GM19372 (cell line): ENCODE measurements at regions not wholly inside any gene's neighbourhood (a gene's known extent, or its start where the extent isn't known, plus 50 kb on each side); places are given as distances from the start of the nearest gene placed in this dataset.

Experiments
- ATAC-seq: cut with Tn5 transposase; IDR thresholded peaks from one replicate; pipeline ENCODE4 v1.9.1; 2021; ENCODE audit warnings: mild to moderate bottlenecking, low read depth, moderate library complexity; ENCODE audit not compliant: unreplicated experiment

DNA sequence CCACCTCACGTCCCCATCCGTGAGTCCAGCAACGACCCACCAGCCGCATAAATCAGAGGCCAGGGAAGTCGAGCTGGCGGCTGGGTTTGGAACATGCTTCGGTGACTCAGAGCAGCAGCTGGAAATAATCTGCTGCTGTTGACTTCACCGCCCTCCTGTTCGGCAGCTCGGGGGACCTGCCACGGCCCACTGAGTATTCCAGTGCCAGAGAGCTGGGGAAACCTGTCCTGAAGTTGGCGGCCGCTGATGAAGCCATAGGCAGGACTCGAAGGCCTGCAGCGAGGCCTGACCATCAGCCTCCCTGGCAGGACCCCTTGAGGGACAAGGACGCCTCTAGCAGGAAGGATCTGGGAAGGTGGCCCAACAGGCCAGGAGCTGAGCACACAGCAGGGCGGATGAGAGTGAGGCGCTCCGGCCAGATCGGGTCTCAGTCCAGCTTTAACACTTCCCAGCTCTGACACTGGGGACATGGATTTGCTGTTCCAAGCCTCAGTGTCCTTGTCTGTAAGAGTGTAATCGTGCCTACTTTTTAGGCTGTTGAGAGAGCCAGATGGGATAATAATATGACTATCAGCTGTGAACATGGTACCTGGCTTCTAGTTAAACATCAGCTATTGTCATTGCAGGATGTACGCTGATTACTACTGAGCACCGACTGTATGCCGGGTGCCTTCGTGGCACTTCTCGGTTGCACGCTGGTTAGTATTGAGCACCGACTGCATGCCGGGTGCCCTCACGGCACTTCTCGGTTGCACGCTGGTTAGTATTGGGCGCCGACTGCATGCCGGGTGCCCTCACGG lies 50.4 kb upstream of the CIBAR2 start:
- no peak for ATAC-seq

DNA sequence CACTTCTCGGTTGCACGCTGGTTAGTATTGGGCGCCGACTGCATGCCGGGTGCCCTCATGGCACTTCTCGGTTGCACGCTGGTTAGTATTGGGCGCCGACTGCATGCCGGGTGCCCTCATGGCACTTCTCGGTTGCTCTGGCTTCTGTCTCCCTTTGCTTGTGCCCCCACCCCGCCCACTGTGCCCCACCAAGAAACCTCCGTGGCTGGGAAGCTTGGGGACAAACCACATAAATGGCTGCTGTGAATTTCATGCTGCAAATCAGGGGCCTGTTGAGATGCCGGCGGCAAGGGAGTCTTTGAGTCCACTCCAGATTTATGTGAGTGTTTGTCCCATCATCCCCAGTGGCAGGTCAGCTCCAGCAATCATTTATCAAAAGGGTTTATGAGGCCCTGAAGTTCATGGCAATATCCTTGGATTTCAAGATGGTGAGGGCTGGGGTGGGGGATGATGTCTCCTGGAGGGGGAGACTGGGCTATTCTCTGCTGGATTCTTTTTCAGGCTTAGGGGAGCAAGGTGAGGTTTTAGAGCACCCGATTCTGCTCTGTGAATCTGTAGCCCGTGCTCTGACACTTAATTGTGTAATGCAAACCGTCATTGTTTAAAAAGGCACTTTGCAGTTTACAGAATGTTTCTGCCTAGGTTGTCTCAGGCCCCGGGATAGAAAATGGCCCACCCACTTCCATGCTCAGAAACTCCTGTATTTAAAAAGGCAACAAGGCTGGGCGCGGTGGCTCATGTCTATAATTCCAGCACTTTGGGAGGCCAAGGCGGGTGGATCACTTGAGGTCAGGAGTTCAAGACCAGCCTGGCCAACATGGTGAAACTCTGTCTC lies 51.2 kb upstream of the CIBAR2 start:
- no peak for ATAC-seq

GRCh38 chr16:85164431-85164830 lies 52.2 kb upstream of the CIBAR2 start:
- no peak for ATAC-seq

DNA sequence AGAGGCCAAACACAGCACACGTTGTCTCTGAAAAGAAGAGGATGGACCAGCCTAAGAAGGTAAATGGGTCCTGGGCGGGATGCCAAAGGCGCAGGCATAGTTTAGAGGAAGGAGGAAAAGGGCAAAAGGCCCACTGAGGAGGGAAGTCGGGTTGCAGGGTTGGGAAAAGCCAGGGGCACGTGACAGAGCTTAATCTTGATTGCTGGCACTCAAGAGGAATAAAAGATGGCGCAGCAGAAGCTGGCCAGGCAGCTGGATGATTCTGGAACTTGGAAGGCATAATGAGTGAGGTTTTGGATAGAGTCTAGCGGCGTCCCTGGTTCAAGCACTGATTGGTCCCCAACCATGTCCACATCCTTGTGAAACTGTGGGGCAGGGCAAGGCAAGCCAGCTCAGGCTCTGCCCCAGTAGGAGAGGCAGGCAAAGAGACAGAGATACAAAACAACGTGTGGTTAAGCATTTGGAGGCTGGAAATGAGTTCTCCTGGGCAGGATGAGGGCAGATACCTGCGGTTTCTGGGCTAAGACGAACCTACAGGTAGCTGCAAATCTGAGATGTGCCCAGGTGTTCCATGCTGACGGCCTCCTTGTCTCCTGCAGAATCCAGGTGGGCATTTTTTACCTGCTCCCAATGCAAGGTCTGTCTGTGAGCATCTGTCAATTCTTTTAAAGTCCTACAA lies 52.7 kb upstream of the CIBAR2 start:
- no peak for ATAC-seq

GRCh38 chr16:85165781-85166180 lies 53.5 kb upstream of the CIBAR2 start:
- no peak for ATAC-seq

DNA sequence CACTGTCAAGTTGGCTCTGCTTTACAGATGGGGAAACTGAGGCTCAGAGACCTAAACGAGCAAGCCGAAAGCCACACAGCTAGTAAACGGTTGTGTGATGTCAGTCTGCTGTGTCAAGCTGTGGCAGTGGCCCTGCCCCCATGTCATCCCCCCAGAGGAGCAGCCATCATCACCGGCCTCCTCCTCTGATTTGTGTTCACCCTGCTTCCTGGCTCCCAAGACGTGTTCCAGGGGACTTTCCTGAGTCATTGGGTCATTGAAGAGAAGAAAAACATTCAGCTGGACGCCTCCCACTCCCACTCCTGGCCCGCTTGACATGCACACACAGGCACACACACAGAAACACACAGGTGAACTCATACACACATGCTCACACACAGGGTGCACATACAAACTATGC lies 54.0 kb upstream of the CIBAR2 start:
- no peak for ATAC-seq

GRCh38 chr16:85166699-85167588 lies 54.7 kb upstream of the CIBAR2 start:
- no peak for ATAC-seq

DNA sequence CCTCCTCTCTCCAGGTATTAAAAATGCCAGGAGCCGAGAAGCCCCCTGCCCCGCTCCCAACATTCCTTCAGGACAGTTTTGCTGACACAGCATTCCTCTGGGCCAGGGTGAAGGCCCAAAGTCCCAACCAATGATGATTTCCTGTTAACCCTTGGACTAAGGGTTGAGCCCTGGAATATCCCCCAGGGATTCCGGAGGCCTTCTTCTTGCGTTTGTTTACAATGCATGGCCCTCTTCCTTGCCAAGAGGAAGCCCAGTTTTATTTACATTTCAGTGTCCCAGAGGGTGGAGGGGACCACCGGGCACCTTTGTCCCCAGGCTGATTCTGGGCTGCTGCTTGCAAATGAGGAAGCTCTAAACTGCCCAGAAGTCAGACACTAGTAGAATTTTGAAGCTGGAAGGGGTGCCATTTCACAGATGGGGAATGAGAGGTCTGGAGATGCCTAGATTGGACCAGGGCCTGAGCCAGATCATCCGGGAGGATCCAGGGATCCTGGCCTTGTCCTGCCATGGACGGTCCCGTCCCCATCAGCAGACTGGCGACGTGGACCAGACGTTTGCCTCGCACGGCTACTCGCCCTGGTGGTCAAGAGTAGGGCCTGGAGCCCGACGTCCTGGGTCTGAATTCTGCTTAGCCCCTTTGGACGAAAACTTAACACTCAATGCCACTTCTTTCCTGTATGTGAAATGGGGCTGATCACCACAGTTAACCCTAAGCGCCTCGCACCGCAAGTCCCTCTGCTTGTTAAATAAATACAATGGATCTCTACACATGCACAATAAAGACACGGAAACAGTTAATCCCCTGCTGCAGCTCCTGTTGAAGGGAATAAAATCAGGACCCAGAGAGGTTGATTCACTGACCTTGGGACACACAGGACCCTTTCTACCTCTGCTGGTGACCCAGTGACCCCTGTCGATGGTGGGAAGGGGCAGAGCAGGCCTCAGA lies 55.6 kb upstream of the CIBAR2 start:
- no peak for ATAC-seq

DNA sequence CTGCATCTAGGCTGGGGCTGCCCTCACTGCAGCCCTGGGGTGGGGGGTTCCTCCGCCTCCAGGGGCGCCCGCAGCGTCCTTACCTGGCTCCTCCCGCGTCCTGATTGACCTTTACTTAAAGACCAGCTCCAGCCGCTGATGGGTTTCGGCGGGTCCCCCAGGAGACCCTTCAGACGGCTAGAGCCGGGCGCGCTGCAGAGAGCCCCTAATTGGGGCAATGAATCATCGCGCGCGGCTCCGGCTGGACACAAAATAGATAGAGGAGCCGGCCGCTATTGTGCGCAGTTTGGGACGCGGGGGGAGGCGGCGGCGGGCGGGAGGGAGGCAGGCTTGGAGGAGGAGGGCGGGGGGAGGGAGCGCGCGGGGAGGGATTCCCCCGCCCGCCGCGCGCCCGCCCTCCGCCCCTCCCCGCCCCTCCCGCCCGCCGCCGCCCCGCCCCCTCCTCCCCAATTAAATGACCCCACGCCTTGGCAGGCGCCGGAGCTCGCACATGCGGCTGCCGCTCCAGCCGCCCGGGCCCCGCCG lies 56.5 kb upstream of the CIBAR2 start:
- no peak for ATAC-seq

DNA sequence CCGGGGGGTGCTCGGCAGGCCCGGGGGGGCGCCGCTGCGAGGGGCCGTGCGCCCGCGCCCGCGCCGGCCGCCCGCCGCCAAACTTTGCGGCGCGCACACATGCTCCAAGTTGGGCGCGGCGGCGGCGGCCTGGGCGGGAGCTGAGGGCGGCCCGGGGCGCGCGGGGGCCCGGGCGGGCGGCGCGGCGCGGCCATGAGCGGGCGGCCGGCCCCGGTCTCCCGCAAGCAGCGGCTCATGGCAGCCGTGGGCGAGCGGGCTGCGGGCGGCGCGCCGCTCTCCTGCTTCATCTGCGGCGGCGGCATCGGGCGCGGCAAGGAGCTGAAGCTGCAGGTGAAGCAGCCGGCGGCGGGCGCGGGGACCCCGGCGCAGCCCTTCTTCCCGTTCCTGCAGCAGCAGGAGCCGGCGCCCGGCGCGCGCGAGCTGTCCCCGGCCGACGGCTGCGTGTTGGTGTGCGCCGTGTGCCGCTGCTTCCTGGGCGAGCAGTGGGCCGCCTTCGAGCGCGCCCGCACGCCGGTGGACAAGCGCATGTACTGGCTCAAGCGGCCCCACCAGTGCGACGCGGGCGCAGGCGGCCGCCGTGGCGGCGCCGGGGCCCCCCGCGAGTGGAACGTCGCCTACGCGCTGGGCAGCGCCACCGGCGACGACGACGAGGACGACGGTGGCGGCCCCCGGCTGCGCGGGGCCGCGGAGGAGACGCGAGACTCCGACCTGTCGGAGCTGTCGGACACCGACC lies 57.2 kb upstream of the CIBAR2 start:
- no peak for ATAC-seq

- ATAC-seq, result no peak
Measured at GRCh38 chr16:85170066-85170491, 57.8 kb upstream of the CIBAR2 start.

DNA sequence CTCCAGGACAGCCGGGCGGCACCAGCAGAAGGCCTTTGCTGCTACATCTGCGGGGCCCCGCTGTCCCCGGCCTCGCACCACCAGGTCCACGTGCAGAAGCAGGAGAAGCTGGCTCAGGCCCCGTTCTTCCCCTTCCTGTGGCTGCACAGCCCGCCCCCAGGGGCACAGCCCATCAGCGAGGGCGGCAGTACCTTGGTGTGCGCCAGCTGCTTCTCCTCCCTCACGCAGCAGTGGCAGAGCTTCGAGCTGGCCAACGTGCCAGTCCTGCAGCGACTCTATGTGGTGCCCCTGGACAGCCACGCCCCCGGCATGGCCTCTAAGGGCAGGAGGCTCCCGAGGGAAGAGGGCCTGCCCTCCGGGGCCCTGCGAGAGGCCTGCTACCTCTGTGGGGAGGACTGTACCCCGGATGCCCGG lies 58.3 kb upstream of the CIBAR2 start:
- no peak for ATAC-seq

DNA sequence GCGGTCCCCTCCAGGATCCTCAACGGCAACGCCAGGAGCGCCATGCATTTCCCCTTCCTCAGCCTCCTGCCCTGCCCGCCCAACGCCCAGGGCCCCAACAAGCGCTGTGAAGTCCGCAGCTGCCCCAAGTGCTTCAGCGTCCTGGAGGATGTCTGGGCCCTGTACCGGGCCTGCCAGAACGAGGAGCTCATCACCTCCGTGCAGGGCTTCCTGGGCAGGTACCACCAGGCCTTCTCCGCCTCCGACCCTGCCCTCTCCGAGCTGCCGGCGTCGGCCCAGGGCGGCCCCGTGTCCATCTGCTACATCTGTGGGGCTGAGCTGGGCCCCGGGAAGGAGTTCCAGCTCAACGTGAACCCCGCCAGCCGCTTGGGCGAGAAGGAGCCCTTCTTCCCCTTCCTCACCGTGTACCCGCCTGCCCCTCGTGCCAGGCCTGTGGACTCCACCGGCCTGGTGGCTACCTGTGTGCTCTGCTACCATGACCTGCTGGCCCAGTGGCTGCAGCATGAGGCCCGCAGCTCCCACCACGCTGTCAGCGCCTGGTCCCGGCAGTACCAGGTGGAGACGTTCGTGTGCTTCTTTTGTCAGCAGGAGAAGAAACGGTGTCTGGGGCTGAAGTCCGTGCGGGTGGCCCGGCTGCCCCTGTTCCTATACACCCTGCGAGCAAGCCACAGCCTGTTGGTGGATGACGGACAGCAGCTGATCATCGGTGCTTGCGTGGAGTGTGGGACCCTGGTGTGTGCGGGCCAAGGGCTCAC lies 58.9 kb upstream of the CIBAR2 start:
- no peak for ATAC-seq

GRCh38 chr16:85171759-85172454 lies 59.6 kb upstream of the CIBAR2 start:
- no peak for ATAC-seq

GRCh38 chr16:85172455-85173145 lies 60.3 kb upstream of the CIBAR2 start:
- ATAC-seq, result no peak
